ENCODE measurements at regions not wholly inside any gene's neighbourhood (a gene's known extent, or its start where the extent isn't known, plus 50 kb on each side); places are given as distances from the start of the nearest gene placed in this dataset.

DNA sequence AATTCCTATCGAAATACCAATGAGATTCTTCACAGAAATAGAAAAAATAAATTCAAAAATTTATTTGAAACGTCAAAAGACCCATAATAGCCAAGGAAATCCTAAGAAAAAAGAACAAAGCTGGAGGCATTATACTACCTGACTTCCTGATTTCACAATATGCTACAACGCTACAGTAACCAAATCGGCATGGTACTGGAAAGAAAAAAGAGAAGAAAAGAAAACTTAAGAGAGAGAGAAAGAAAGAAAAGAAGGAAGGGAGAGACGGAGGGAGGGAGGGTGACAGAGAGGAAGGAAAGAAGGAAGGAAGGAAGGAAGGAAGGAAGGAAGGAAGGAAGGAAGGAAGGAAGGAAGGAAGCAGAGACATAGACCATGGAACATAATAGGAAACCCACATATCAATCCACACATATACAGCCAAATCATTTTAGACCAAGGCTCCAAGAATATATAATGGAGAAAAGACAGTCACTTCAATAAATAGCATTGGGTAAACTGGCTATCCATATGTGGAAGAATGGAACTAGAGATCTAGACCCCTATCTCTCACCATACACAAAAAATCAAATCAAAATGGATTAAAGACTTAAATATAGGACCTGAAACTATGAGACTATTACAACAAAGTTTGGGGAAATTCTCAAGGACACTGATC lies 118.6 kb upstream of the CNTN4 start:
- BruUV-seq (replicated peaks): no TSS peak
- no peaks in the 10 kb centered on the region for H3K36me3 ChIP-seq (ENCODE audit: control insufficient read depth, insufficient read depth, low read length)
- H2AFZ ChIP-seq (ENCODE audit: low read depth, low read length): no peak overlapping the region
- no peak overlapping the region for H3K9ac ChIP-seq (ENCODE audit: insufficient read depth in 1 of 2, low read depth in 2 of 2, low read length in 2 of 2)
- H3K4me2 ChIP-seq (ENCODE audit: insufficient read depth, low read length): no peak overlapping the region
- WGBS (ENCODE audit: insufficient coverage, low coverage, missing lambda C conversion rate): 5% methylated on average over 5 of the region's 5 CpGs
- H3K9me3 ChIP-seq (replicated peaks; ENCODE audit: control insufficient read depth, insufficient read depth, low read depth, low read length): no peaks in the 10 kb centered on the region; the same call in 1 of the 2 replicates
- no peaks in the 10 kb centered on the region for H3K4me1 ChIP-seq (replicated peaks in 1 of 2; ENCODE audit: control insufficient read depth in 2 of 2, insufficient read depth in 2 of 2, low read length in 2 of 2)
- ATAC-seq (no peak), DNase-seq (ENCODE audit: extremely low read depth in 1 of 4, low spot score in 3 of 4) (no peak), FAIRE-seq (no peak)
- intact Hi-C loops (cut with micrococcal nuclease) (no loop called here), in situ Hi-C loops (cut with MboI) (no loop called here)
- H3K79me2 ChIP-seq (ENCODE audit: control insufficient read depth, insufficient read depth, low read length): no peaks in the 10 kb centered on the region
- no peaks in the 10 kb centered on the region for H3K9me1 ChIP-seq (ENCODE audit: control insufficient read depth, insufficient read depth, low read length)
- H3K27ac ChIP-seq (ENCODE audit: extremely low read depth, low read depth, low read length): no peak overlapping the region
- CTCF ChIA-PET (ENCODE audit: low intra/inter-chr PET ratio): no interaction called here
- POLR2A ChIA-PET: no interaction called here
- no peaks in the 10 kb centered on the region for H3K27me3 ChIP-seq (ENCODE audit: control insufficient read depth in 2 of 2, insufficient read depth in 2 of 2, low read length in 2 of 2)
- no peak overlapping the region for H3K4me3 ChIP-seq
- H4K20me1 ChIP-seq (replicated peaks; ENCODE audit: control insufficient read depth, insufficient read depth, low read length): no peaks in the 10 kb centered on the region
- TF ChIP-seq ZNF77 (CRISPR knock-in tag; IDR thresholded peaks at IDR 0.05): no peak
- no peak for TF ChIP-seq ZNF124 (CRISPR knock-in tag; IDR thresholded peaks at IDR 0.05)
- TF ChIP-seq CREBBP (IDR thresholded peaks at IDR 0.05; ENCODE audit: low read depth, low read length): no peak
- no peak for TF ChIP-seq PHF8 (IDR thresholded peaks at IDR 0.05; ENCODE audit: borderline replicate concordance, low read length)
- no peak for TF ChIP-seq CHD1 (IDR thresholded peaks at IDR 0.05; ENCODE audit: low read length)
- TF ChIP-seq ZNF24 (IDR thresholded peaks at IDR 0.05): no peak
- no peak for TF ChIP-seq PTTG1 (tag; IDR thresholded peaks at IDR 0.05; ENCODE audit: low read depth)
- TF ChIP-seq ILK (tag; IDR thresholded peaks at IDR 0.05; ENCODE audit: borderline replicate concordance, low read depth): no peak
- no peak for TF ChIP-seq ZNF79 (CRISPR knock-in tag; IDR thresholded peaks at IDR 0.05; ENCODE audit: low read depth)
- TF ChIP-seq NFATC3 (IDR thresholded peaks at IDR 0.05): no peak
- TF ChIP-seq BRD4 (IDR thresholded peaks at IDR 0.05): no peak
- TF ChIP-seq CC2D1A (IDR thresholded peaks at IDR 0.05): no peak
- TF ChIP-seq, protein P1, sequence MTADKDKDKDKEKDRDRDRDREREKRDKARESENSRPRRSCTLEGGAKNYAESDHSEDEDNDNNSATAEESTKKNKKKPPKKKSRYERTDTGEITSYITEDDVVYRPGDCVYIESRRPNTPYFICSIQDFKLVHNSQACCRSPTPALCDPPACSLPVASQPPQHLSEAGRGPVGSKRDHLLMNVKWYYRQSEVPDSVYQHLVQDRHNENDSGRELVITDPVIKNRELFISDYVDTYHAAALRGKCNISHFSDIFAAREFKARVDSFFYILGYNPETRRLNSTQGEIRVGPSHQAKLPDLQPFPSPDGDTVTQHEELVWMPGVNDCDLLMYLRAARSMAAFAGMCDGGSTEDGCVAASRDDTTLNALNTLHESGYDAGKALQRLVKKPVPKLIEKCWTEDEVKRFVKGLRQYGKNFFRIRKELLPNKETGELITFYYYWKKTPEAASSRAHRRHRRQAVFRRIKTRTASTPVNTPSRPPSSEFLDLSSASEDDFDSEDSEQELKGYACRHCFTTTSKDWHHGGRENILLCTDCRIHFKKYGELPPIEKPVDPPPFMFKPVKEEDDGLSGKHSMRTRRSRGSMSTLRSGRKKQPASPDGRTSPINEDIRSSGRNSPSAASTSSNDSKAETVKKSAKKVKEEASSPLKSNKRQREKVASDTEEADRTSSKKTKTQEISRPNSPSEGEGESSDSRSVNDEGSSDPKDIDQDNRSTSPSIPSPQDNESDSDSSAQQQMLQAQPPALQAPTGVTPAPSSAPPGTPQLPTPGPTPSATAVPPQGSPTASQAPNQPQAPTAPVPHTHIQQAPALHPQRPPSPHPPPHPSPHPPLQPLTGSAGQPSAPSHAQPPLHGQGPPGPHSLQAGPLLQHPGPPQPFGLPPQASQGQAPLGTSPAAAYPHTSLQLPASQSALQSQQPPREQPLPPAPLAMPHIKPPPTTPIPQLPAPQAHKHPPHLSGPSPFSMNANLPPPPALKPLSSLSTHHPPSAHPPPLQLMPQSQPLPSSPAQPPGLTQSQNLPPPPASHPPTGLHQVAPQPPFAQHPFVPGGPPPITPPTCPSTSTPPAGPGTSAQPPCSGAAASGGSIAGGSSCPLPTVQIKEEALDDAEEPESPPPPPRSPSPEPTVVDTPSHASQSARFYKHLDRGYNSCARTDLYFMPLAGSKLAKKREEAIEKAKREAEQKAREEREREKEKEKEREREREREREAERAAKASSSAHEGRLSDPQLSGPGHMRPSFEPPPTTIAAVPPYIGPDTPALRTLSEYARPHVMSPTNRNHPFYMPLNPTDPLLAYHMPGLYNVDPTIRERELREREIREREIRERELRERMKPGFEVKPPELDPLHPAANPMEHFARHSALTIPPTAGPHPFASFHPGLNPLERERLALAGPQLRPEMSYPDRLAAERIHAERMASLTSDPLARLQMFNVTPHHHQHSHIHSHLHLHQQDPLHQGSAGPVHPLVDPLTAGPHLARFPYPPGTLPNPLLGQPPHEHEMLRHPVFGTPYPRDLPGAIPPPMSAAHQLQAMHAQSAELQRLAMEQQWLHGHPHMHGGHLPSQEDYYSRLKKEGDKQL (CRISPR knock-in tag; IDR thresholded peaks at IDR 0.05; ENCODE audit: borderline replicate concordance): no peak
- TF ChIP-seq SNIP1 (IDR thresholded peaks at IDR 0.05; ENCODE audit: low read depth): no peak
- no peak for TF ChIP-seq NCOA4 (IDR thresholded peaks at IDR 0.05; ENCODE audit: partially characterized antibody)
- TF ChIP-seq RFX7 (CRISPR knock-in tag; IDR thresholded peaks at IDR 0.05): no peak
- no peak for TF ChIP-seq RBM34 (IDR thresholded peaks at IDR 0.05; ENCODE audit: borderline replicate concordance, insufficient read depth, low read length)
- TF ChIP-seq BRF2 (IDR thresholded peaks at IDR 0.05; ENCODE audit: borderline replicate concordance, insufficient read depth, insufficient read length): no peak
- TF ChIP-seq HCFC1 (IDR thresholded peaks at IDR 0.05; ENCODE audit: low read depth, low read length): no peak
